ENCODE measurements at regions not wholly inside any gene's neighbourhood (a gene's known extent, or its start where the extent isn't known, plus 50 kb on each side); places are given as distances from the start of the nearest gene placed in this dataset.

- TF ChIP-seq EZH2phosphoT487 (IDR thresholded peaks at IDR 0.05; ENCODE audit: low read length), result no peak
- no peak for TF ChIP-seq CTCF (IDR thresholded peaks at IDR 0.05; ENCODE audit: low read length)
Observed at GRCh38 chr7:27412164-27412563, 169.6 kb downstream of the EVX1 start.

All from MM.1S (cell line).